HG03575 (cell line): ENCODE measurements at regions not wholly inside any gene's neighbourhood (a gene's known extent, or its start where the extent isn't known, plus 50 kb on each side); places are given as distances from the start of the nearest gene placed in this dataset.

Source experiments
- ATAC-seq: cut with Tn5 transposase; IDR thresholded peaks from one replicate; pipeline ENCODE4 v1.9.1; 2021; ENCODE audit not compliant: unreplicated experiment, insufficient number of reproducible peaks, low FRiP score; ENCODE audit errors: extremely low read depth

- ATAC-seq = no peak
Observed at GRCh38 chr11:92316106-92316809, 91.6 kb downstream of the FAT3 start.

GRCh38 chr11:92317222-92317621, 92.6 kb downstream of the FAT3 start:
- ATAC-seq = no peak

DNA sequence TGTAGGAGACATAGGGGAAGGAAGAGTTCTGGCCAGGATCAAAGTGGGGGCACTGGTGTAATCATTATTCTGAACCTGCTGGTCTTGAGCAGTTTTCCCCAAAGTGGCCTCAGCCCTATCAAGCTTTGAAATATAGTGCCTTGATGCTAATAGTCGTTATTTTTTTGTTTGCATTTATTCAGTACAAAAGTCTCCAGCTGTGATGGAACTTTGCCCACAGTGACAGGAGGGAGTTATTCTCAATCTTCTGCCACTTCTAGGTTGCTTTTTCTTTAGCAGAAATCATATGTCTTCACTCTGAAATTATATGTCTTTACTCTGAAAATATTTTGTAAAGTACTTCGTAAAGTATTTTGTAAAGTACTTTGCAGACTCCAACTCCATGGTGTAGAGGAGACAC, 93.1 kb downstream of the FAT3 start:
- no peak for ATAC-seq

DNA sequence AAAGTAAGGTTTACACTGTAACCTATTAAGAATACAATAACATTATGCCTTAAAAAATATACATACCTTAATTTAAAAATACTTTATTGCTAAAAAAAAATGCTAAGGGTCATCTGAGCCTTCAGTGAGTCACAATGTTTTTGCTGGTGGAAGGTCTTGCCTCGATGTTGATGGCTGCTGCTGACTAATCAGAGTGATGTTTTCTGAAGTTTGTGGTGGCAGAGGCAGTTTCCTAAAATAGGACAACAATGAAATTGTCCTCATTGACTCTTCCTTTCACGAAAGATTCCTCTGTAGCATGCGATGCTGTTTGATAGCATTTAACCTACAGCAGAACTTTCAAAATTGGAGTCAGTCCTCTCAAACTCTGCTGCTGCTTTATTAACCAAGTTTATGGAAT, 97.6 kb downstream of the FAT3 start:
- ATAC-seq = no peak

DNA sequence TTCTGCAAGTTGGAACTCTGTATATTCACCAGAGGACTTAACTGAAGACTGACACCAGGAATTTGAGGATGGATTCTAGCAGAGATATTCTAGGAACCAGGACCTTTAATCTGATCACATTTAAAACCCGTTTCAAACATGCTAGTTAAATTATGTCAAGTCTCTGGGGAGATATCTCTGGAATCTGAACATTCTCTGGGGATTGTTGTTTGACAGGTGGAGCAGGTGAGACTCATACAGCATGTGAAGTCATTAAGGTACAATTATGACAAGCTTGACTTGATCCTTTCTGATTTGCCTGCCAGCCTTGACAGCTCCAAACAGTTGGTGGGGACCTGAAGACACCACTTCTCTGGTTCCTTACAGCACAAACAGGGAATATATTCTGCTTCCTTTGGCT, 100.3 kb downstream of the FAT3 start:
- ATAC-seq = no peak

- ATAC-seq = no peak
Observed at GRCh38 chr11:92325416-92325815, 100.8 kb downstream of the FAT3 start.

DNA sequence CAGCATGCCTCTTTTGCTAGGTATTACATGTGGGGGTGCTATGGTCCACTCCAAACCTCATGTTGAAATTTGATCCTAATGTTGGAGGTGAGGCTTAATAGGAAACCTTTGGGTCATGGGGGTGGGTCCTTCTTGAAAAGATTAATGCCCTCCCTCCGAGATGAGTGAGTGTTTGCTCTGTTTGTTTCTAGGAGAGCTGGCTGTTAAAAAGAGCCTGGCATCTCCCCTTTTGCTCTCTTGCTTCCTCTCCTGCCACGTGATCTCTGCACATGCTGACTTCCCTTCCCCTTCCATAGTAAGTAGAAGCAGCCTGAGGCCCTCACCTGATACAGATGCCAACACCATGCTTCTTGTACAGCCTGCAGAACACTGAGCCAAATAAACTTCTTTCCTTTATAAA, 104.5 kb downstream of the FAT3 start:
- ATAC-seq = no peak

- ATAC-seq = no peak
Observed at GRCh38 chr11:92329646-92330045, 105.0 kb downstream of the FAT3 start.

- no peak for ATAC-seq
Observed at GRCh38 chr11:92330114-92330513, 105.5 kb downstream of the FAT3 start.

DNA sequence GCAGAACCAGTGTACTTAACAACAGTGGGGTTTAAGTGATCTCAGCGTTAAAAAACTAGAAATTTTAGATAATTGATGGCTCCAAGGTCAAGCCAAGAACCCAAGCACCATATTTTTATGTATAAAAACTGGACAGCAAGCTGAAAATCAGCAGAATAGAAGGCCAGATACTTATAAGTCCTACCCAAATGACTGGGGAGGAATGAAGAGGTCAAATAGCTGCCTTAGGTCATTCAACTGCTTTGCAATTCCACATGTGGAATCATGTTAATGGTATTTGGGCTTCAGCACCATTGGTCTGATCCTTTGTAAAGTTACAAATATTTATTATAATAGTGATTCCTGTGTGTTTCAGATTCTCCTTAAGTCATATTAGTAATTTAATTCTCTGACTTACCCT, 108.4 kb downstream of the FAT3 start:
- ATAC-seq = no peak

- ATAC-seq = no peak
Observed at GRCh38 chr11:92340839-92341238, 116.2 kb downstream of the FAT3 start.

DNA sequence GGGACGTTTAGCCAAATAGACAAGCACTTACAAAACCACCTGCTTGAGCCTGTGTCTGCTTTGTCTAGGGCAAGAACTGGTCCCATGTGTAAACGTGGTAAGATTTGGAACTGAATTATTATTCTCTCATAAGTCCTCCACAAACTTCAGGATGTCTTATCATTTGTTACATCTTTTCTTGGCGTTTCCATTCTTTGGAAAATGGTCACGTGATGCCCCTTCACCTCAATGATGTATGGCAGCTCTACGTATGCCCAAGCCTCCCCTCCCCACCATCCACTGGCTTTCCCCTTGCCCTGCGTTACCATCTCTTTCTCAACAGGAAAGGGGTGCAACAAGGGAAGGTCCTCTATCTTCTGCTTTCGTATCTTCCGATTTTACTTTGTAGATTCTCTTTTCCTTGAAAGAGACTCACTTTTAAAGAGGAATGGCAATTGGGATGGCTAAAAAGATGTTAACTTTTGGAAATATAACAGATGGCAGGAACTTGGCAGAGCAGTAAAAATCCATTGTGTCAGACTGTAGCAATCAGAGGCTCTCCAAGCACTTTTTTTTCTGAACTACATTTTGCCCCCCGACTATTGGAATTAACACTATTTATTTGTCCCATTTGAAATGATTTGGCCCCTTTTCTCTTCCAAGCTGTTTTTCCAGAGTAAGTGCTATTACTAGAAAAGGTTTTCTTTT, 117.6 kb downstream of the FAT3 start:
- no peak for ATAC-seq

- ATAC-seq = no peak
Observed at GRCh38 chr11:92342886-92343285, 118.3 kb downstream of the FAT3 start.

DNA sequence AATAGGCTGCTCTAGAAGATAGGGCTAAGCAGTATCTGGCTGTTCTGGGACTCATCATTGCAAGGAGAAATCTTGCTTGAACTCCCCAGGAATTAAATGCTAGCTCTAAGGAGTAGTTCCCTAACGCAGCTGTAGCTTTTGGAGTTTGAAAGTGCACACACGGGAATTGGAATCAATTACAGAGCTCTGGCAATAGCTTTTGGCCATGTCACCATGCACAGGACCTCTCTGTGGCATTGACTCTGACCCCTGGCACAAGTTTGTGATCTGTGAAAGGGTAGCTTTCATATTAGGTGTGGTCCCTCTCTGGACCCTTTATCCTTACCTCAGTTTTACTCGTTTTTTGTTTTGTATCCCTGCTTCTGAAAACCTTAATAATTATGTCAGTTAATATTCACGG, 121.6 kb downstream of the FAT3 start:
- ATAC-seq = no peak

GRCh38 chr11:92347454-92347853, 122.8 kb downstream of the FAT3 start:
- ATAC-seq = no peak

- no peak for ATAC-seq
Observed at GRCh38 chr11:92349486-92350156, 125.0 kb downstream of the FAT3 start.

DNA sequence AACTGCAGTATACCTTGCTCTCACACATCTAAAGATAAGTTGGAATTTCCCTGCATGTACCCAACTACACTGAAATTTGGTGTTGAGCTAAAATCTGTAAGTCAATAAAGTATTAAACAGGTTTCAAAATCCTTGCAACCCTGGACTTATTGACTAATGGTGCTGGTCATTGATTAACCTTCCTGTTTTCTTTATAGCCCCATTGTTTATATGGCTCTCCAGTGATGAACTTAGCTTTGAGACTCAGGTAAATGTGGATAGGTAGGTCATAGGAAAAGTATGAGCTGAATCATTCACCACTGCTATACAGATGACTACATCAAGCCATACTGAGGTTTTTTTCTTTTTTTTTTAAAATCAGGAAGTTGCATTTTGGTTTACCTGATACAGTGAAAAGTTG, 132.7 kb downstream of the FAT3 start:
- ATAC-seq = no peak

GRCh38 chr11:92357841-92358240, 133.2 kb downstream of the FAT3 start:
- no peak for ATAC-seq

GRCh38 chr11:92361551-92361950, 136.9 kb downstream of the FAT3 start:
- ATAC-seq = no peak

GRCh38 chr11:92362989-92363388, 138.4 kb downstream of the FAT3 start:
- no peak for ATAC-seq
